HCT116 (cell line): ENCODE measurements at regions not wholly inside any gene's neighbourhood (a gene's known extent, or its start where the extent isn't known, plus 50 kb on each side); places are given as distances from the start of the nearest gene placed in this dataset.

Experiments
- ATAC-seq: fragments of 200-7000 bp; cut with Tn5 transposase; 2 replicates; pipeline ENCODE4 v1.9.1; 2020; ENCODE audit warnings: mild to moderate bottlenecking, moderate library complexity
- BruUV-seq: library from RNA; stranded (reverse); fragments of 400-500 nt; replicated peaks from 2 replicates; lab custom pipeline; 2021; lab: Mats Ljungman, UMichigan
- CTCF ChIA-PET: fragments of 300-600 bp; sonication (Branson Sonifier 250); formaldehyde crosslinking; loops from one replicate; lab custom pipeline; 2021; ENCODE audit warnings: antibody characterized with exemption; lab: Charles Lee
- POLR2A ChIA-PET: fragments of 300-600, 350-600 bp; sonication (Branson Sonifier 250); formaldehyde crosslinking; loops from one replicate; lab custom pipeline; 2021; ENCODE audit warnings: antibody characterized with exemption; lab: Charles Lee
- RAD21 ChIA-PET, 2 experiments: fragments of 300-600 bp; sonication (Branson Sonifier 250); formaldehyde crosslinking; loops; one replicate each; lab custom pipeline; 2023; ENCODE audit warnings: low total read pairs in 2 of 2; ENCODE audit not compliant: uncharacterized antibody in 2 of 2, unreplicated experiment in 2 of 2, low non-redundant PET in 1 of 2; lab: Charles Lee
- DNase-seq: peaks from one replicate; pipeline ENCODE4 v3.0.0-alpha.2; 2010; ENCODE audit warnings: low read depth, low spot score
- H2AFZ ChIP-seq: fragments of 200-600 bp; shearing (Covaris generic), sonication (generic); 2 replicates; pipeline ENCODE4 v1.6.1; 2017; ENCODE audit warnings: low read depth, mixed run types, mixed read lengths, antibody characterized with exemption, low read length; ENCODE audit not compliant: poor library complexity, severe bottlenecking
- H3K27ac ChIP-seq: 2 replicates; pipeline ENCODE4 v1.5.1; 2012; ENCODE audit warnings: low read depth, low read length
- H3K27me3 ChIP-seq: fragments of 200-600 bp; sonication (generic); 2 replicates; pipeline ENCODE4 v1.6.1; 2016; ENCODE audit warnings: mixed run types, low read length, mixed read lengths; ENCODE audit not compliant: insufficient read depth
- H3K36me3 ChIP-seq, 2 experiments: fragments of 200-500 bp in 1 of 2; fragments of 200-600 bp in 1 of 2; sonication (Bioruptor generic) in 1 of 2; sonication (generic) in 1 of 2; 2 replicates each; pipeline versions ENCODE4 v1.5.1 to v1.6.1; 2014 to 2016; ENCODE audit warnings: low read length in 2 of 2, inconsistent platforms in 1 of 2, mixed read lengths in 1 of 2, mixed run types in 1 of 2; ENCODE audit not compliant: insufficient read depth in 2 of 2, control insufficient read depth in 1 of 2
- H3K4me1 ChIP-seq, 2 experiments: fragments of 200-600 bp in 1 of 2; sonication (generic) in 1 of 2; 2 replicates each; pipeline versions ENCODE4 v1.5.1 to v1.6.1; 2012 to 2017; ENCODE audit warnings: low read length in 2 of 2, inconsistent platforms in 1 of 2, mild to moderate bottlenecking in 1 of 2, mixed read lengths in 1 of 2, mixed run types in 1 of 2, moderate library complexity in 1 of 2; ENCODE audit not compliant: insufficient read depth in 2 of 2, control insufficient read depth in 1 of 2
- H3K4me2 ChIP-seq: fragments of 200-600 bp; sonication (generic); 2 replicates; pipeline ENCODE4 v1.6.1; 2017; ENCODE audit warnings: mixed run types, low read length, mixed read lengths
- H3K4me3 ChIP-seq, 2 experiments: fragments of 200-600 bp in 1 of 2; sonication (generic) in 1 of 2; replicated peaks in 1 of 2; 2 replicates each; pipeline ENCODE4 v1.5.1; 2011 to 2016; ENCODE audit warnings: low read length in 2 of 2, control low read depth in 1 of 2, low read depth in 1 of 2, mild to moderate bottlenecking in 1 of 2, mixed read lengths in 1 of 2, mixed run types in 1 of 2
- H3K79me2 ChIP-seq: fragments of 200-600 bp; sonication (generic); 2 replicates; pipeline ENCODE4 v1.6.1; 2017; ENCODE audit warnings: mild to moderate bottlenecking, mixed run types, low read length, moderate library complexity, mixed read lengths; ENCODE audit not compliant: insufficient read depth
- H3K9ac ChIP-seq: fragments of 200-600 bp; sonication (generic); 2 replicates; pipeline ENCODE4 v1.6.1; 2016; ENCODE audit warnings: low read length, mixed read lengths
- H3K9me2 ChIP-seq: fragments of 200-600 bp; sonication (generic), shearing (Covaris generic); 2 replicates; pipeline ENCODE4 v1.6.1; 2017; ENCODE audit warnings: mixed run types, mild to moderate bottlenecking, moderate library complexity; ENCODE audit not compliant: insufficient read depth
- H3K9me3 ChIP-seq, 2 experiments: fragments of 200-500 bp in 1 of 2; fragments of 200-600 bp in 1 of 2; sonication (Bioruptor generic) in 1 of 2; sonication (generic) in 1 of 2; 2 replicates each; pipeline ENCODE4 v1.6.1; 2014 to 2017; ENCODE audit warnings: low read length in 2 of 2, mixed read lengths in 2 of 2, inconsistent platforms in 1 of 2, low read depth in 1 of 2, mild to moderate bottlenecking in 1 of 2, mixed run types in 1 of 2, moderate library complexity in 1 of 2; ENCODE audit not compliant: control insufficient read depth in 1 of 2, insufficient read depth in 1 of 2
- H4K20me1 ChIP-seq: fragments of 200-600 bp; sonication (generic), shearing (Covaris generic); 2 replicates; pipeline ENCODE4 v1.6.1; 2017; ENCODE audit warnings: mixed run types, mild to moderate bottlenecking, moderate library complexity; ENCODE audit not compliant: insufficient read depth
- CEBPB ChIP-seq: IDR thresholded peaks from 2 replicates; pipeline ENCODE4 v1.6.1; 2012; ENCODE audit warnings: low read depth
- EGR1 ChIP-seq: IDR thresholded peaks from 2 replicates; pipeline ENCODE4 v1.6.1; 2012; ENCODE audit warnings: low read depth
- ELF1 ChIP-seq: IDR thresholded peaks from 2 replicates; pipeline ENCODE4 v1.6.1; 2012; ENCODE audit warnings: low read depth, borderline replicate concordance
- EZH2phosphoT487 ChIP-seq: fragments of 200-600 bp; IDR thresholded peaks from 2 replicates; pipeline ENCODE4 v1.6.1; 2018; ENCODE audit warnings: antibody characterized with exemption, borderline replicate concordance
- JUND ChIP-seq: IDR thresholded peaks from 2 replicates; pipeline ENCODE4 v1.6.1; 2012
- SIN3A ChIP-seq: IDR thresholded peaks from 2 replicates; pipeline ENCODE4 v1.6.1; 2012; ENCODE audit warnings: low read depth
- SP1 ChIP-seq: IDR thresholded peaks from 2 replicates; pipeline ENCODE4 v1.6.1; 2012; ENCODE audit warnings: low read depth
- SRF ChIP-seq: IDR thresholded peaks from 2 replicates; pipeline ENCODE4 v1.6.1; 2012; ENCODE audit warnings: low read depth
- ZFX ChIP-seq: fragments of 450-650 bp; IDR thresholded peaks from 2 replicates; pipeline ENCODE4 v1.6.1; 2017
- ZNF274 ChIP-seq: fragments of 200-500 bp; sonication (Bioruptor generic); IDR thresholded peaks from 2 replicates; pipeline ENCODE4 v1.6.1; 2014; ENCODE audit warnings: mild to moderate bottlenecking, low read depth, low read length, inconsistent platforms
- intact Hi-C: fragments of 100-400 bp; cut with micrococcal nuclease; formaldehyde crosslinking; loops from 2 replicates; pipeline ENCODE4 v1.10.0; 2022
- TF ChIP-seq, protein P1 (sequence below): IDR thresholded peaks from 2 replicates; pipeline ENCODE4 v1.6.1; 2012
- TF ChIP-seq, protein P2 (sequence below): IDR thresholded peaks from 2 replicates; pipeline ENCODE4 v1.6.1; 2012; ENCODE audit warnings: low read depth
- TF ChIP-seq, protein P3 (sequence below), 3 experiments: fragments of 200-600 bp in 1 of 3; sonication (generic) in 1 of 3; IDR thresholded peaks in 2 of 3; conservative IDR thresholded peaks in 1 of 3; 2 replicates each; pipeline ENCODE4 v1.5.1; 2012 to 2017; ENCODE audit warnings: low read depth in 2 of 3, low read length in 2 of 3, antibody characterized with exemption in 1 of 3, borderline replicate concordance in 1 of 3, control low read depth in 1 of 3, mild to moderate bottlenecking in 1 of 3, mixed read lengths in 1 of 3, mixed run types in 1 of 3, moderate library complexity in 1 of 3; ENCODE audit not compliant: insufficient read depth in 1 of 3

DNA sequence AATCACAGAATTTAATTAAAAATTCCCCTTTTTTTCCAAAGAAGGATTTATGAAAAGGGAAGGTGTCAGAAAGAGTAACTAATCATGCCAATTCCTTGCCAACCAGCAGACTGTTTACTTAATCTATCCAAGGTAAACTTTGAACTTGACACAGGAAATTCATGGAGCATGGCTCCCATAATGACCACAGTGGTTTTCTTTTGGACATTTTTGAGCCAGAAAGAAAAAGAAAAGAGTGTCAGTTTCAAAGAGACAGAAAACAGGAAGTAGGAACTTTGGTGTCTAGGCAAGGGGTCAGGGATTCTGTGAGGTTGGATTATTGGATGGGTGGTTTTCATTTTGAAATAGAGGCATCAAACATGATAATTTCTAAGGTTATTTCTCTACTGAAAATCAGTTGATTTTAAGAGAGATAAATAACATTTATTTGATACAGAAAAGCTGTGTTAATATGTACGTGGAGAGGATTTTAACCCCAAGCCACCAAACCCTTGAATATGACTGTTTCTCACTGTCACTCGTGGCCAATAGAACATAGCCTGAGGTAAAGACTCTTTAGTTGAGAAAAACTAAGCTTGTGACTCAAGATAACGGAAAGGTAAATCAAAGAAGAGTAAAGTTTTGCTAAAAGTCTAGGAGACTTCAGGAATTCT, 196.1 kb downstream of the TTC6 start:
- no peak overlapping the region for H3K9ac ChIP-seq
- ChIA-PET CTCF (no interaction called here), RAD21 (no interaction called here)
- H3K27ac ChIP-seq = no peak overlapping the region
- ATAC-seq (no peak), DNase-seq (no peak)
- intact Hi-C loops = no loop called here
- no peaks in the 10 kb centered on the region for H3K4me1 ChIP-seq
- no peak overlapping the region for H3K4me2 ChIP-seq
- H3K79me2 ChIP-seq = no peaks in the 10 kb centered on the region
- no peaks in the 10 kb centered on the region for H3K9me2 ChIP-seq
- BruUV-seq = no TSS peak
- no peaks in the 10 kb centered on the region for H3K36me3 ChIP-seq
- H3K9me3 ChIP-seq = no peaks in the 10 kb centered on the region
- TF ChIP-seq EZH2phosphoT487 = no peak
- TF ChIP-seq ZFX = no peak
- TF ChIP-seq ZNF274 = no peak
- TF ChIP-seq, protein P1, sequence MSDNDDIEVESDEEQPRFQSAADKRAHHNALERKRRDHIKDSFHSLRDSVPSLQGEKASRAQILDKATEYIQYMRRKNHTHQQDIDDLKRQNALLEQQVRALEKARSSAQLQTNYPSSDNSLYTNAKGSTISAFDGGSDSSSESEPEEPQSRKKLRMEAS = no peak
- TF ChIP-seq, protein P2, sequence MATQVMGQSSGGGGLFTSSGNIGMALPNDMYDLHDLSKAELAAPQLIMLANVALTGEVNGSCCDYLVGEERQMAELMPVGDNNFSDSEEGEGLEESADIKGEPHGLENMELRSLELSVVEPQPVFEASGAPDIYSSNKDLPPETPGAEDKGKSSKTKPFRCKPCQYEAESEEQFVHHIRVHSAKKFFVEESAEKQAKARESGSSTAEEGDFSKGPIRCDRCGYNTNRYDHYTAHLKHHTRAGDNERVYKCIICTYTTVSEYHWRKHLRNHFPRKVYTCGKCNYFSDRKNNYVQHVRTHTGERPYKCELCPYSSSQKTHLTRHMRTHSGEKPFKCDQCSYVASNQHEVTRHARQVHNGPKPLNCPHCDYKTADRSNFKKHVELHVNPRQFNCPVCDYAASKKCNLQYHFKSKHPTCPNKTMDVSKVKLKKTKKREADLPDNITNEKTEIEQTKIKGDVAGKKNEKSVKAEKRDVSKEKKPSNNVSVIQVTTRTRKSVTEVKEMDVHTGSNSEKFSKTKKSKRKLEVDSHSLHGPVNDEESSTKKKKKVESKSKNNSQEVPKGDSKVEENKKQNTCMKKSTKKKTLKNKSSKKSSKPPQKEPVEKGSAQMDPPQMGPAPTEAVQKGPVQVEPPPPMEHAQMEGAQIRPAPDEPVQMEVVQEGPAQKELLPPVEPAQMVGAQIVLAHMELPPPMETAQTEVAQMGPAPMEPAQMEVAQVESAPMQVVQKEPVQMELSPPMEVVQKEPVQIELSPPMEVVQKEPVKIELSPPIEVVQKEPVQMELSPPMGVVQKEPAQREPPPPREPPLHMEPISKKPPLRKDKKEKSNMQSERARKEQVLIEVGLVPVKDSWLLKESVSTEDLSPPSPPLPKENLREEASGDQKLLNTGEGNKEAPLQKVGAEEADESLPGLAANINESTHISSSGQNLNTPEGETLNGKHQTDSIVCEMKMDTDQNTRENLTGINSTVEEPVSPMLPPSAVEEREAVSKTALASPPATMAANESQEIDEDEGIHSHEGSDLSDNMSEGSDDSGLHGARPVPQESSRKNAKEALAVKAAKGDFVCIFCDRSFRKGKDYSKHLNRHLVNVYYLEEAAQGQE = no peak
- TF ChIP-seq CEBPB = no peak
- TF ChIP-seq, protein P3, sequence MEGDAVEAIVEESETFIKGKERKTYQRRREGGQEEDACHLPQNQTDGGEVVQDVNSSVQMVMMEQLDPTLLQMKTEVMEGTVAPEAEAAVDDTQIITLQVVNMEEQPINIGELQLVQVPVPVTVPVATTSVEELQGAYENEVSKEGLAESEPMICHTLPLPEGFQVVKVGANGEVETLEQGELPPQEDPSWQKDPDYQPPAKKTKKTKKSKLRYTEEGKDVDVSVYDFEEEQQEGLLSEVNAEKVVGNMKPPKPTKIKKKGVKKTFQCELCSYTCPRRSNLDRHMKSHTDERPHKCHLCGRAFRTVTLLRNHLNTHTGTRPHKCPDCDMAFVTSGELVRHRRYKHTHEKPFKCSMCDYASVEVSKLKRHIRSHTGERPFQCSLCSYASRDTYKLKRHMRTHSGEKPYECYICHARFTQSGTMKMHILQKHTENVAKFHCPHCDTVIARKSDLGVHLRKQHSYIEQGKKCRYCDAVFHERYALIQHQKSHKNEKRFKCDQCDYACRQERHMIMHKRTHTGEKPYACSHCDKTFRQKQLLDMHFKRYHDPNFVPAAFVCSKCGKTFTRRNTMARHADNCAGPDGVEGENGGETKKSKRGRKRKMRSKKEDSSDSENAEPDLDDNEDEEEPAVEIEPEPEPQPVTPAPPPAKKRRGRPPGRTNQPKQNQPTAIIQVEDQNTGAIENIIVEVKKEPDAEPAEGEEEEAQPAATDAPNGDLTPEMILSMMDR (IDR thresholded peaks at IDR 0.05 in 2 of 3, conservative IDR thresholded peaks at IDR 0.05 in 1 of 3; ENCODE audit: borderline replicate concordance in 1 of 3, insufficient read depth in 1 of 3, low read depth in 2 of 3, low read length in 2 of 3) = no peak
- TF ChIP-seq SIN3A = no peak
- no peak for TF ChIP-seq ELF1
- TF ChIP-seq SRF = no peak
- TF ChIP-seq JUND = no peak
- no peak for TF ChIP-seq SP1
- no peak for TF ChIP-seq EGR1
- TF ChIP-seq, all 23 proteins: peak for 0
- Histone ChIP-seq H3K4me3 (no peak overlapping the region), H4K20me1 (no peaks in the 10 kb centered on the region), H3K27me3 (0 out of 2 replicates have a peak, but pooled peaks cover 4% of the 10 kb centered on the region), H2AFZ (no peak overlapping the region)
- POLR2A ChIA-PET = no interaction called here
